ENCODE measurements at regions not wholly inside any gene's neighbourhood (a gene's known extent, or its start where the extent isn't known, plus 50 kb on each side); places are given as distances from the start of the nearest gene placed in this dataset.

DNA sequence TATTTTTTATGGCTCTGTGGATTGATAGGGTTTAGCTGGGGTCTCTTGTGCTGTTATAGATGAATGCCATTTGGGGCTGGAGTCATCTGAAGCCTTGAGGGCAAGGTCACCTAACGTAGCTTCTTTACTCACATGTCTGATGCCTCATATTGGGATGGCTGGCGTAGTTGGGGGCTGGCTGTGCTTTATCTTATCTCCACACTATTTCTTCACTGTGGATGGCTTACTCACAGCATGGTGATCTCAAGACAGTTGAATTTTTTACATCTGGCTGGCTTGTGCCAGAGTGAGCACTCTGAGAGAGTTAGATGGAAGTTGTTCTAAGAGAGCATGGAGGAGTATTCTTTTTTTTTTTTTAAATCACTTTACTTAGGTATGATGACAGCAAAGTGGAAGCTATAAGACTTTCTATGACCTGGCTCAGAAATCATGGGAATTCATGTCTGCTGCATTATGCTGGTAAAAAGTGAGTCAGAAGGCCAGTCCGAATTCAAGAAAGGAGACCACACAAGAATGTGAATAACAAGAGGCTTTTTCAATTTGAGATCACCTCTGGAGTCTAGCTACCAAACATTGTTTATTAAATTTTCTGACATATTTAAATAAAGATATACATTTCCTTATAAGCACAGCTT is 252.4 kb upstream of the TPK1 start:
- no peaks in the 10 kb centered on the region for H3K36me3 ChIP-seq (ENCODE audit: control insufficient read depth in 1 of 2, insufficient read depth in 2 of 2, low read length in 2 of 2)
- H3K4me2 ChIP-seq (ENCODE audit: low read length): no peak overlapping the region
- intact Hi-C loops (cut with micrococcal nuclease): no loop called here
- no peak for DNase-seq (ENCODE audit: low read depth, low spot score)
- no peaks in the 10 kb centered on the region for H3K79me2 ChIP-seq (ENCODE audit: insufficient read depth, low read length)
- ChIA-PET POLR2A (no interaction called here), CTCF (no interaction called here), RAD21 (ENCODE audit: low non-redundant PET in 1 of 2, low total read pairs in 2 of 2, uncharacterized antibody in 2 of 2, unreplicated experiment in 2 of 2) (no interaction called here)
- no peaks in the 10 kb centered on the region for H3K9me2 ChIP-seq (ENCODE audit: insufficient read depth)
- no peak overlapping the region for H3K9ac ChIP-seq (ENCODE audit: low read length)
- TF ChIP-seq ELF1 (IDR thresholded peaks at IDR 0.05; ENCODE audit: borderline replicate concordance, low read depth) (no peak), SIN3A (IDR thresholded peaks at IDR 0.05; ENCODE audit: low read depth) (no peak), CEBPB (IDR thresholded peaks at IDR 0.05; ENCODE audit: low read depth) (no peak), ATF3 (IDR thresholded peaks at IDR 0.05) (no peak), SP1 (IDR thresholded peaks at IDR 0.05; ENCODE audit: low read depth) (no peak), POLR2AphosphoS5 (IDR thresholded peaks at IDR 0.05; ENCODE audit: low read depth, low read length) (no peak), CBX3 (IDR thresholded peaks at IDR 0.05; ENCODE audit: low read depth) (no peak), ZBTB33 (IDR thresholded peaks at IDR 0.05; ENCODE audit: extremely low read depth, insufficient replicate concordance, low read length) (no peak), JUND (IDR thresholded peaks at IDR 0.05) (no peak)
- no peak overlapping the region for H3K27ac ChIP-seq (ENCODE audit: low read depth, low read length)
- H3K4me3 ChIP-seq (replicated peaks in 1 of 2; ENCODE audit: low read depth in 1 of 2, low read length in 2 of 2): no peak overlapping the region
- BruUV-seq (replicated peaks): no TSS peak
- ATAC-seq: no peak
- H2AFZ ChIP-seq (ENCODE audit: low read depth, low read length, poor library complexity, severe bottlenecking): no peak overlapping the region
- H3K27me3 ChIP-seq (ENCODE audit: insufficient read depth, low read length): no peaks in the 10 kb centered on the region
- no peaks in the 10 kb centered on the region for H3K4me1 ChIP-seq (ENCODE audit: control insufficient read depth in 1 of 2, insufficient read depth in 2 of 2, low read length in 2 of 2)
- no peaks in the 10 kb centered on the region for H4K20me1 ChIP-seq (ENCODE audit: insufficient read depth)
- H3K9me3 ChIP-seq (ENCODE audit: control insufficient read depth in 1 of 2, insufficient read depth in 1 of 2, low read depth in 1 of 2, low read length in 2 of 2): no peaks in the 10 kb centered on the region

All from HCT116 (cell line).